ENCODE measurements at regions not wholly inside any gene's neighbourhood (a gene's known extent, or its start where the extent isn't known, plus 50 kb on each side); places are given as distances from the start of the nearest gene placed in this dataset.

DNA sequence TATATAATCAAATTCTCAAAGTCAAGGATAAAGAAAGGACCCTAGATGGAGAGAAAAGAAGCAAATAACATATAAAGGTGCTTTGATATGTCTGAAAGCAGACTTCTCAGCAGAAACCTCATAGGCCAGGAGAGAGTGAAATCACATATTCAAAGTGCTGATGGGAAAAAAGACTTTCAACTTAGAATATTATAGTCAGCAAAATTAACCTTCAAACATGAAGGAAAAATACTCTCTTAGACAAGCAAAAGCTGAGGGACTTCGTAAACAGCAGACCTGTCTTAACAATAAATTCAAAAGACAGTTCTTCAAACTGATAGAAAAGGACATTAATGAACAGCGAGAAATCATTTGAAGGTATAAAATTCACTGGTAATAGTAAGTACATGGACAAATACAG lies 107.2 kb upstream of the KCNH7 start:
- TF ChIP-seq, protein P1, sequence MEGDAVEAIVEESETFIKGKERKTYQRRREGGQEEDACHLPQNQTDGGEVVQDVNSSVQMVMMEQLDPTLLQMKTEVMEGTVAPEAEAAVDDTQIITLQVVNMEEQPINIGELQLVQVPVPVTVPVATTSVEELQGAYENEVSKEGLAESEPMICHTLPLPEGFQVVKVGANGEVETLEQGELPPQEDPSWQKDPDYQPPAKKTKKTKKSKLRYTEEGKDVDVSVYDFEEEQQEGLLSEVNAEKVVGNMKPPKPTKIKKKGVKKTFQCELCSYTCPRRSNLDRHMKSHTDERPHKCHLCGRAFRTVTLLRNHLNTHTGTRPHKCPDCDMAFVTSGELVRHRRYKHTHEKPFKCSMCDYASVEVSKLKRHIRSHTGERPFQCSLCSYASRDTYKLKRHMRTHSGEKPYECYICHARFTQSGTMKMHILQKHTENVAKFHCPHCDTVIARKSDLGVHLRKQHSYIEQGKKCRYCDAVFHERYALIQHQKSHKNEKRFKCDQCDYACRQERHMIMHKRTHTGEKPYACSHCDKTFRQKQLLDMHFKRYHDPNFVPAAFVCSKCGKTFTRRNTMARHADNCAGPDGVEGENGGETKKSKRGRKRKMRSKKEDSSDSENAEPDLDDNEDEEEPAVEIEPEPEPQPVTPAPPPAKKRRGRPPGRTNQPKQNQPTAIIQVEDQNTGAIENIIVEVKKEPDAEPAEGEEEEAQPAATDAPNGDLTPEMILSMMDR (IDR thresholded peaks at IDR 0.05): no peak
- TF ChIP-seq POLR2A (IDR thresholded peaks at IDR 0.05): no peak
